K562 (cell line): ENCODE measurements at regions not wholly inside any gene's neighbourhood (a gene's known extent, or its start where the extent isn't known, plus 50 kb on each side); places are given as distances from the start of the nearest gene placed in this dataset.

Experiments used
- ATAC-seq: fragments of 200-7000 bp; cut with Tn5 transposase; 3 replicates; pipeline ENCODE4 v1.9.1; 2020; ENCODE audit warnings: moderate library complexity
- BruUV-seq: library from RNA; stranded (reverse); fragments of 400-500 nt; replicated peaks from 2 replicates; lab custom pipeline; 2021; lab: Mats Ljungman, UMichigan
- CTCF ChIA-PET: fragments of 300-600 bp; formaldehyde crosslinking; extraction: SDS; loops from one replicate; lab custom pipeline; 2021; ENCODE audit warnings: low intra/inter-chr PET ratio; lab: Yijun Ruan, JAX
- POLR2A ChIA-PET: fragments of 300-600, 350-650 bp; sonication (Branson Sonifier 250); formaldehyde crosslinking; extraction: SDS; loops from one replicate; lab custom pipeline; 2021; ENCODE audit warnings: antibody characterized with exemption, inconsistent platforms; lab: Yijun Ruan, JAX
- DNase-seq, 4 experiments: peaks; one replicate each; pipeline versions ENCODE4 v3.0.0 to v3.0.0-alpha.2; 2011 to 2018; ENCODE audit warnings: low spot score in 3 of 4, mixed read lengths in 3 of 4; ENCODE audit errors: extremely low read depth in 1 of 4
- FAIRE-seq: peaks from 2 replicates; lab custom pipeline; 2011; peaks lifted over from hg19 to GRCh38; lab: Jason Lieb, UNC
- H2AFZ ChIP-seq: 2 replicates; pipeline ENCODE4 v1.6.0; 2011; ENCODE audit warnings: low read depth, low read length, control low read depth, inconsistent platforms
- H3K27ac ChIP-seq: fragments of 200-600 bp; 3 replicates; pipeline ENCODE4 v1.8.0; 2011; ENCODE audit warnings: low read depth, mild to moderate bottlenecking, control low read depth, inconsistent platforms, low read length, moderate library complexity, mixed read lengths; ENCODE audit errors: extremely low read depth
- H3K27me3 ChIP-seq, 2 experiments: fragments of 300-600 bp in 1 of 2; 2 replicates in 1 of 2; 3 replicates in 1 of 2; pipeline versions ENCODE4 v1.6.0 to v1.8.0; 2011; ENCODE audit warnings: inconsistent platforms in 2 of 2, low read length in 2 of 2, mild to moderate bottlenecking in 1 of 2, mixed read lengths in 1 of 2, moderate library complexity in 1 of 2; ENCODE audit not compliant: control insufficient read depth in 2 of 2, insufficient read depth in 2 of 2
- H3K36me3 ChIP-seq: fragments of 300-600 bp; 3 replicates; pipeline ENCODE4 v1.8.0; 2011; ENCODE audit warnings: mild to moderate bottlenecking, low read length, inconsistent platforms; ENCODE audit not compliant: control insufficient read depth, insufficient read depth
- H3K4me1 ChIP-seq, 2 experiments: fragments of 200-600 bp in 1 of 2; replicated peaks in 1 of 2; 2 replicates in 1 of 2; 3 replicates in 1 of 2; pipeline versions ENCODE4 v1.5.1 to v1.8.0; 2011; ENCODE audit warnings: inconsistent platforms in 2 of 2, low read length in 2 of 2, mild to moderate bottlenecking in 1 of 2, mixed read lengths in 1 of 2, moderate library complexity in 1 of 2; ENCODE audit not compliant: control insufficient read depth in 2 of 2, insufficient read depth in 2 of 2
- H3K4me2 ChIP-seq: 2 replicates; pipeline ENCODE4 v1.6.1; 2011; ENCODE audit warnings: low read length, control low read depth, inconsistent platforms, mixed read lengths; ENCODE audit not compliant: insufficient read depth
- H3K4me3 ChIP-seq: fragments of 200-600 bp; sonication (generic), shearing (Covaris generic); 2 replicates; pipeline ENCODE4 v1.5.1; 2016; ENCODE audit warnings: control low read depth, inconsistent platforms
- H3K79me2 ChIP-seq: fragments of 200-600 bp; 3 replicates; pipeline ENCODE4 v1.8.0; 2011; ENCODE audit warnings: low read length, inconsistent platforms; ENCODE audit not compliant: control insufficient read depth, insufficient read depth
- H3K9ac ChIP-seq, 2 experiments: 2 replicates each; pipeline versions ENCODE4 v1.6.0 to v1.6.1; 2011; ENCODE audit warnings: low read depth in 2 of 2, low read length in 2 of 2, control low read depth in 1 of 2, inconsistent platforms in 1 of 2, mild to moderate bottlenecking in 1 of 2, mixed read lengths in 1 of 2; ENCODE audit not compliant: insufficient read depth in 1 of 2
- H3K9me1 ChIP-seq: one replicate; pipeline ENCODE4 v1.6.0; 2011; ENCODE audit warnings: inconsistent platforms, mild to moderate bottlenecking, low read length, moderate library complexity; ENCODE audit not compliant: control insufficient read depth, insufficient read depth
- H3K9me3 ChIP-seq: replicated peaks from 2 replicates; pipeline ENCODE4 v1.5.1; 2011; ENCODE audit warnings: low read depth, low read length, inconsistent platforms; ENCODE audit not compliant: control insufficient read depth, insufficient read depth
- H4K20me1 ChIP-seq: replicated peaks from 2 replicates; pipeline ENCODE4 v1.6.1; 2011; ENCODE audit warnings: low read length, inconsistent platforms, mixed read lengths; ENCODE audit not compliant: control insufficient read depth, insufficient read depth
- ASH1L ChIP-seq: fragments of 450-650 bp; IDR thresholded peaks from 2 replicates; pipeline ENCODE4 v1.6.1; 2018; ENCODE audit warnings: borderline replicate concordance, mild to moderate bottlenecking, low read depth; ENCODE audit not compliant: partially characterized antibody
- CBX3 ChIP-seq, 2 experiments: IDR thresholded peaks; 1 replicate in 1 of 2; 2 replicates in 1 of 2; pipeline ENCODE4 v1.6.1; 2012; ENCODE audit warnings: inconsistent platforms in 2 of 2, low read length in 2 of 2, borderline replicate concordance in 1 of 2, control low read depth in 1 of 2
- FOS ChIP-seq: IDR thresholded peaks from 3 replicates; pipeline ENCODE4 v1.6.1; 2011; ENCODE audit not compliant: insufficient read length; ENCODE audit errors: extremely low read depth
- HEY1 ChIP-seq: fragments of 250-450 bp; sonication (Bioruptor Pico); IDR thresholded peaks from 2 replicates; pipeline ENCODE4 v1.5.0; 2020; ENCODE audit warnings: mild to moderate bottlenecking, moderate library complexity, borderline replicate concordance
- HMG20B ChIP-seq: fragments of 250-450 bp; sonication (Bioruptor Pico); IDR thresholded peaks from 2 replicates; pipeline ENCODE4 v1.5.0; 2021; ENCODE audit warnings: mild to moderate bottlenecking
- HNRNPH1 ChIP-seq: fragments of 200-400 bp; formaldehyde crosslinking; optimal IDR thresholded peaks from 2 replicates; pipeline ENCODE3; 2017; ENCODE audit warnings: low read depth, mild to moderate bottlenecking, low read length, moderate library complexity
- KAT8 ChIP-seq: fragments of 450-650 bp; IDR thresholded peaks from 2 replicates; pipeline ENCODE4 v1.6.1; 2016; ENCODE audit warnings: low read depth, mild to moderate bottlenecking
- L3MBTL2 ChIP-seq: fragments of 450-650 bp; IDR thresholded peaks from 2 replicates; pipeline ENCODE4 v1.6.1; 2016; ENCODE audit warnings: mild to moderate bottlenecking, moderate library complexity
- MXI1 ChIP-seq: IDR thresholded peaks from 2 replicates; pipeline ENCODE4 v1.6.1; 2011; ENCODE audit warnings: low read depth, mild to moderate bottlenecking, improper control_type of control experiment, low read length
- NEUROD1 ChIP-seq: fragments of 150-350 bp; IDR thresholded peaks from 2 replicates; pipeline ENCODE4 v1.6.1; 2014; ENCODE audit warnings: borderline replicate concordance, low read length, low read depth; ENCODE audit not compliant: partially characterized antibody
- ZKSCAN3 ChIP-seq: fragments of 250-450 bp; sonication (Bioruptor Pico); IDR thresholded peaks from 2 replicates; pipeline ENCODE4 v1.4.0; 2020
- ZNF24 ChIP-seq: fragments of 450-650 bp; IDR thresholded peaks from 2 replicates; pipeline ENCODE4 v1.6.1; 2016
- ZNF282 ChIP-seq: sonication (generic); formaldehyde crosslinking; IDR thresholded peaks from 2 replicates; pipeline ENCODE4 v1.8.1; 2023; ENCODE audit warnings: missing genetic modification reagents
- ZNF354B ChIP-seq: fragments of 250-450 bp; sonication (Bioruptor Pico); IDR thresholded peaks from 2 replicates; pipeline ENCODE4 v1.4.0; 2020
- ZSCAN32 ChIP-seq: fragments of 450-650 bp; formaldehyde crosslinking; IDR thresholded peaks from 2 replicates; pipeline ENCODE4 v1.4.0; 2020; ENCODE audit warnings: mild to moderate bottlenecking, moderate library complexity
- WGBS: fragments of 100-300 bp; shearing (Covaris generic); methylation state at CpG from one replicate; pipeline ENCODE4 v1.1.6; 2016; ENCODE audit warnings: low coverage, mixed read lengths; ENCODE audit not compliant: insufficient coverage; ENCODE audit errors: missing lambda C conversion rate; 5-methylcytosine and 5-hydroxymethylcytosine counted together
- in situ Hi-C: fragments of 300-500 bp; cut with MboI; formaldehyde crosslinking; loops from 4 replicates; pipeline ENCODE4 v1.15.0; 2018; ENCODE audit warnings: inconsistent platforms, mixed read lengths
- intact Hi-C: fragments of 100-400 bp; cut with micrococcal nuclease; formaldehyde crosslinking; loops from 2 replicates; pipeline ENCODE4 v1.14.2; 2022
- TF ChIP-seq, protein P1 (sequence below): fragments of 200-800 bp; sonication (Bioruptor generic); IDR thresholded peaks from 2 replicates; pipeline ENCODE4 v1.6.1; 2017; ENCODE audit warnings: missing genetic modification characterization, missing compliant biosample characterization

DNA sequence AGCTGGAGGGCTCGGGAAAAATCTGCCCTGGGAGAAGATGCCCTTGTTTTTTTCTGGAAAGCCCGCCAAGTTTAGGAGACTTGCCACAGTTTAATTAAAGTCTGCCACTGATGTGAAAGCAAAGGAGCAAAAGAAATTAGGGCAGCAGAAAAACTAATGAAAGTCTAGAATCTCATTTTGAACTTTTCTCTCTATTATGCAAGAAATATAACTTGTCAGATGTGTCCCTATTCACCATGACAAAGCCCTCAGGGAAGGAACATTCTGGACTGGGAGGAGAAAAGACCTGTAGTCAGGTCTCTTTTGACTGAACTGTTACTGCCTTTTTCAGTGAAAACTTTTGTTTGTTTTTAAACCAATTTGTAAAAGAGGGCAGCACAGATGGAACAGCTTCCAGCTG, 715.5 kb downstream of the SORCS3 start:
- ChIA-PET CTCF (no interaction called here), POLR2A (no interaction called here)
- Histone ChIP-seq H2AFZ (no peak overlapping the region), H3K27me3 (no peaks in the 10 kb centered on the region), H3K79me2 (no peaks in the 10 kb centered on the region), H3K4me2 (no peak overlapping the region), H4K20me1 (no peaks in the 10 kb centered on the region), H3K36me3 (no peaks in the 10 kb centered on the region), H3K9me1 (no peaks in the 10 kb centered on the region), H3K27ac (no peak overlapping the region), H3K9me3 (no peaks in the 10 kb centered on the region), H3K4me3 (no peak overlapping the region), H3K4me1 (no peaks in the 10 kb centered on the region), H3K9ac (no peak overlapping the region)
- ATAC-seq (no peak), DNase-seq (no peak), FAIRE-seq (no peak)
- BruUV-seq: no TSS peak
- in situ Hi-C loops (no loop called here), intact Hi-C loops (no loop called here)
- TF ChIP-seq HEY1 (CRISPR knock-in tag): no peak
- TF ChIP-seq ZNF24: no peak
- no peak for TF ChIP-seq NEUROD1
- no peak for TF ChIP-seq KAT8
- TF ChIP-seq ASH1L: no peak
- TF ChIP-seq CBX3 (IDR thresholded peaks at IDR 0.05; ENCODE audit: borderline replicate concordance in 1 of 2, low read length in 2 of 2): no peak
- no peak for TF ChIP-seq L3MBTL2
- no peak for TF ChIP-seq ZSCAN32 (CRISPR knock-in tag)
- TF ChIP-seq HMG20B (CRISPR knock-in tag): no peak
- no peak for TF ChIP-seq MXI1
- TF ChIP-seq, protein P1, sequence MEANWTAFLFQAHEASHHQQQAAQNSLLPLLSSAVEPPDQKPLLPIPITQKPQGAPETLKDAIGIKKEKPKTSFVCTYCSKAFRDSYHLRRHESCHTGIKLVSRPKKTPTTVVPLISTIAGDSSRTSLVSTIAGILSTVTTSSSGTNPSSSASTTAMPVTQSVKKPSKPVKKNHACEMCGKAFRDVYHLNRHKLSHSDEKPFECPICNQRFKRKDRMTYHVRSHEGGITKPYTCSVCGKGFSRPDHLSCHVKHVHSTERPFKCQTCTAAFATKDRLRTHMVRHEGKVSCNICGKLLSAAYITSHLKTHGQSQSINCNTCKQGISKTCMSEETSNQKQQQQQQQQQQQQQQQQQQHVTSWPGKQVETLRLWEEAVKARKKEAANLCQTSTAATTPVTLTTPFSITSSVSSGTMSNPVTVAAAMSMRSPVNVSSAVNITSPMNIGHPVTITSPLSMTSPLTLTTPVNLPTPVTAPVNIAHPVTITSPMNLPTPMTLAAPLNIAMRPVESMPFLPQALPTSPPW: no peak
- TF ChIP-seq ZNF354B (CRISPR knock-in tag): no peak
- no peak for TF ChIP-seq HNRNPH1
- no peak for TF ChIP-seq FOS
- no peak for TF ChIP-seq ZNF282 (CRISPR knock-in tag)
- TF ChIP-seq ZKSCAN3 (CRISPR knock-in tag): no peak
- 0% methylated on average over 1 of the region's 2 CpGs for WGBS
